HG03432 (cell line): ENCODE measurements at regions not wholly inside any gene's neighbourhood (a gene's known extent, or its start where the extent isn't known, plus 50 kb on each side); places are given as distances from the start of the nearest gene placed in this dataset.

Source experiments
- ATAC-seq: cut with Tn5 transposase; IDR thresholded peaks from one replicate; pipeline ENCODE4 v1.9.1; 2021; ENCODE audit warnings: mild to moderate bottlenecking, moderate library complexity; ENCODE audit not compliant: unreplicated experiment

DNA sequence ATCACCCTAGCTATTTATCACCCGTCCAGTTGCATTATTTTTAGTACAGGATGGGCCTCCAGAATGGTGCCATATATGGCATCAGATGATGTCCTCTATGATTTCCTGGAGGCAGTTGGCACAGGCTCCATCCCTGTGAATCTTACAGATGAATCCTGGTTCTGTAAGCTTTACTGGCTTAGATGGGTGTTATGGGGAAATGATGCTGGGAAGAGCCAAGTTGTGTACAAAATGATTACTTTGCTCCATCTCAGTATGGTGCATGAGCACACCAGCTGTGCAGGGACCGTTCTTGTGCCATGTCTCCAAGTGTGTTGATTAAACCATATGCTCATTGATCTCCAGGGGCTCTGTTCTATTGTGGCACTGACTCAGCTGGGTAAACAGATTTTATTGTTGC is 755.7 kb downstream of the TLR4 start:
- no peak for ATAC-seq

DNA sequence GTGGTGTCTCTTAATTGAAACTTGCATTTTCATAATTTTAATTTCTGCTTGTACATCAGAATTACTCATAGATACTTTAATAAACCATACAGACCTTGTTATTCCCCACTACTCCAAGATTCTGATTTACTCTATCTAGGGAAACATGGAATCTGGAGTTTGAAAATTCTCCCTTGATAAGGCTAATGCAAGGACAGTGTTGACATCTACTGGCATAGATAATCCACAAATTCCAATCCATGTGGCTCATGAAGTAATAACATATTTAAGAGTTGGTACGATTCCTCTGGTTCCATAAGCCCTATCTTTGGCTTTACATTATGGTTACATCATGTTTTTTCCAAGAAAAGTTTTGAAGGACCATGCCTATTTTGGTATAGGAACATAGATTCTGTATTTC is 759.2 kb downstream of the TLR4 start:
- ATAC-seq, result no peak

DNA sequence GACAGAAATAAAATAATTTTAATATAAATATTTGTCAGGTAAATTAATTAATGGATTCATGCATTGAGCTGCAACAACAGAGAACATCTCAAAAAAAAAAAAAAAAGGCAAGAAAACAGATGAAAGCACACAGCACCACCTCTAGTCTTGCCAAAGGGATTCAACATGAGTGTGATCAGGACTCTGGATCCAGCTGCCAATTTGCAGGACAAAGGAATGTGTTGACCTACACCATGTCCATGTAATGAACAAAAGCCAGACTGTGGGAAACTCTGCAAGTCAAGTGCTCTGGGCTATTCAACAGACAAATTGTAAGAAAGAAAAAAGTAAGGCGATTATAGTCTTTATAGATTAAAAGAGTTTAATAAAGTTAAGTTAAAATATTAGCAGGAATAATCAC is 769.3 kb downstream of the TLR4 start:
- ATAC-seq, result no peak

DNA sequence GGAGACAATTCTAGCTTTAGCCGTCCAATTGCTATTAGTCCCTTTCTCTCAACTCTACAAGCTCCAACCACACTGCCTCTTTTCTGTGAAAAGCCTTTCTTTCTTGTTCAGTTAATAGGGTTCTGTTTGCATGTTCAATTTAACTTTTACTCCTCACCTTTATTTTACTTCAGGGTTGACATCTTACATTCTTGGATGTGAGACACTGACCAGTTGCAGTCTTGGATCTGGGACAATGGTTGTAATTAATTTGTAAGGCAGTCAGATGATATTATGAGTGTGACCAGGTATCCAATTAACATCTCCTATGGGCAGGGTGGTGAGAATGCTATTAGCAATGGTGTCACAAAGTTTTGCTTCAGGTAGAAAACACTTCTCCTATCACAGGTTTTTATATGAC is 774.5 kb downstream of the TLR4 start:
- ATAC-seq, result no peak

DNA sequence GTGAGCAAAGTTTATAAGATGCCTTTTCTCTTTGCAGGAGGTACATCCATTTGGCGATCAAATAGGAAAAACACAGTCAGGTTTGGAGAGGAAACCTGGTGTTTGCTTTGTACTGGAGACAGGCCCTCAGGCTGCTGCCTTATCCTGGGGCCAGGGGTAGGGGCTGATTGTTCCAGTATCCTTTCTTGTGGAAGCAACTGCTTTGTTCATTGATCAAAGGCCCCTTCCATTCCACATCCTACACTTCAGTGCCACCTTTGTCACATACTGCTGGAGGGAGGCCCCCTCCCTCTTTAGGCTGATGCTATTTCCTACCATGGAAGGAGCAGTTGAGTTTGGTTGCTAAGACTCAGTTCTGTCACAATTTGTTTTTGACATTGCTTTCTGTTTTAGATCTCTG is 778.1 kb downstream of the TLR4 start:
- no peak for ATAC-seq

DNA sequence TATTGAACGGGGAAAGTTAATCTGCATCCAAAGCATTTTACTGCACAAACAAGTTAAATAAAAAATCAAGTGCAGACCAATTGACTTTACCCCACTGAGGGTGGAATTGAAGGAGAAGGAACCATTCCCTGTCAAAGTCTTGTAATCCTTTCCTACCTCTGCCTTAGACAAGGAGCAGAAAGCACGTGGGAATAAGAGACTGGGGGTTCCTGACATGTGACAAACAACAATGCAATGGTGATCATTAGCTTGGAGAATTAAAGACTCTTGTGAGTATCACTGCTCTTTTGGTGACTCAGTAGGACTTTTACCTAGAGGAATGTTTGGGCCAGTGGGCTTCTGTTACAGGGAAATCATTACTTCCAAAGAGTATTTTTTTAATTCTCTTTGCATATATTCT is 779.5 kb downstream of the TLR4 start:
- no peak for ATAC-seq

DNA sequence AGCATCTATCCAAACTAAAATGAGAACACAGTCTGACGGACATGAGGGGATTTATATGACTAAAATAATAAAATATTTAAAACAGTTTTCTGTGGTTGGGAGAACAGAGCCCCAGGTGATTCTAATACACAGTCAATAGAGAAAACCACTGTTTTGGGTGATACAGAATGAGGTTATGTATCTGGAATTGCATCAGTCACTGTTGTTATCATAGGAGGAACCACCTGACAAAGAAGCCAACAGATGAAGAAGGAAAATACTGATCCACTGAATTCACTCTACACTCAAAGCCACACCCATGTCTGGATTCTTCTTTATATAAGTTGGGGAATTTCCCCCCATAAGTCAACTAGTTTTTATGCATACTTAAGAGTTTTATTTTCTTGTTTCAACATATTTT is 799.0 kb downstream of the TLR4 start:
- no peak for ATAC-seq

DNA sequence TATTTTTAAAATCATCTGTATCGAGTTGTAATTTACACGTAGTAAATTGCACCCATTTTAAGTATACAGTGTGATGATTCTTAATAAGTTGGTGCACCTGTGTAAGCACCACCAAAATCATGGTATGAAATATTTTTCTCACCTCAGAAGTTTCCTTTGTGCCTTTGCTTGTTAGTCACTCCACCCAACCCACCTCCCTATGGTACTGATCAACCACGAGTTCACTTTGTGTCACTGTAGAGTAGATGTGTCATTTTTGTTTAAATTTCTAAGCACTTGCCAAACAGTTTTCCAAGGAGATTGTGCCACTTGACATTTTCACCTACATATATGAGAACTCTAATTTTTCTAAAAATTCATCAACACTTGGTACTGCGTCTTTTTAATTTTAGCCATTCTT is 806.5 kb downstream of the TLR4 start:
- ATAC-seq, result no peak

DNA sequence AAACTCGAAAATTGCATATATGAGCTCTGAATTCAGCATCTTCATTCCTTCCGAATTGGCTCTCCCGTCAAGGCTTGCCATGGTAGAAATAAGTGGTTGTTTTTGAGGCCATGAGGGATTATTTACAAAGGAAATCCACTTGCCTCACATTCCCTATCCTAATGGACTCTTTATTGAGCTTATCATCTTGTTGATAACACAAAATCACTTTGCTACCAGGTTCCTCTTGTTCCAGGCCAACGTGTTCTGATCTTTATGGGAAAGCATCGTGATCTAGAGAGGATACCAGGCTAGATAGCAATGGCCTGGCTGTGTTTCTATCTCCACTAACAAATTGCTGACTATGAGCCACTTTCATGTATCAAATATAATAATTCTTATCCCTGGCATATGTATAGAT is 811.7 kb downstream of the TLR4 start:
- ATAC-seq, result no peak

DNA sequence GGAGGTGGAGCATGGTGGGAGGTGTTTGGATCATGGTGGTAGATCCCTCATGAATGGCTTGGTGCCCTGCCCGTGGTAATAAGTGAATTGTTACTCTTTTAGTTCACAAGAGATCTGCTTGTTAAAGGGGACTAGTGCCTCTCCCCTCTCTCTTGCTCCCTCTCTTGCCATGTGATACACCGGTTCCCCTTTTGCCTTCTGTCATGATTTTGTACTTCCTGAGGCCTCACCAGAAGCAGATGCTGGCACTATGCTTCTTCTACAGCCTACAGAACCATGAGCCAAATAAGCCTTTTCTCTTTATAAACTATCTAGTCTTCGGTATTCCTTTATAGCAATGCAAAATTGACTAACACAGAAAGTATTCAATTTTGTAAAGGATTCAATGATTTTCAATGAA is 817.1 kb downstream of the TLR4 start:
- ATAC-seq, result no peak

DNA sequence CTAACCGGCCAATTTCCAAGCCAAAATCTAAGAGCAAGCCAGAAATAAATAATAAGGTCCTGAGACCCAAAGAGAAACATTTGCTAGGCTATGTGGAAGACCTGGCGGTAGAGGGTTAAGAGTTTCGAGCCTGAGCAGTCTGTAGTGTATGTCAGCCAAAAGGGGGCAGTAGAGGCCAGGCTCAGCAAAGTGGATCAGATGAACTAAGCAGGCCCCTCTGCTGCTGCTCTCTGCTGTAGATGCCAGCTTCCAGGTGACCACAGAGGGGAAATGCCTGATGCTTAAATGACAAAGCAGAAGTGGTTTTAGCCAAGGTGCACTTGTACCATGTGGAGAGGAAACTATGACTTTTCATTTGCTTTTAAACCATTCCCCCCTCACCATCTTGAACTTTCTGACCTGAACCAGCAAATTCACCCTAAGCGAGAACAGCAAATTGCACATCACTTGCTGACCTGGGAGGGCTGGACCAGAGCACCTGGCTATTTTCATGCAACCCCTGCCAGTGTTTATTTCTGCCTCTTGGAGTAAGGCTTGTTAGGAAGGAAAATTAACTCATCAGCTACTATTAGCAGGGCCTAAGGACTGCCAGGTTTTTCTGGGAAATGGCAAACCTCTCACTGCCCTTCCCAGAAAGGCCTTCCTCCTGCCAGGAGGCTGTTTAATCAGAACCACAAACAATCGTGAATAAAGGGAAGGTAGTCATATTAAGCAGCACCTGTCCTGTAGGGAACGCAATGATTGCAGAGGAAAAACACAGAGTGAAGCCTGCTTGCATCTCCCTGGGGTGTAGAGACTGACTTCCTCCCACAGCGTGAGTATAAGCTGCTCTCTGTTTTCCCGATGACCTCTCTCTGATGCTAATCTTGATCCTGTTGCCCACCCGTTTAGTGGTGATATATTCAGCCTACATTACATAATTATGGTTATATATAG is 818.2 kb downstream of the TLR4 start:
- ATAC-seq, result peak; percentile 99

DNA sequence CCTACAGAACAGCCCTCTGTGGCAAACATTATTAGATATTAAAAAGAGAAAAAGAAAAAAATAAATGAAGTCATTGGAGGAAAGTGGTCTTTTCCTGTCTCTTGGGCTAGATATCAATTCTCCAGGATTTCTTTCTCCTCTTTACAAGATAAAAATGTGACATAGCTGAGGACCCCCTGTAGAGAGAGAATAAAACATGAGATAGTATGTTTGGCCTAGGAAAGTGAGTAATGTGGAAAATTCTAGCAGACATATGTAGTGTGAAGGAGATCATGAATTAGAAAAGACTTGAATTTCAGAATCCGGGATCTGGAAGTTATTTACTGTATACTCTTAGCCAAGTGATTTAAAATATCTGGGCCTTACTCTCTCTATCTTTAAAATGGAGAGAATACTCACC is 823.1 kb downstream of the TLR4 start:
- ATAC-seq, result no peak

DNA sequence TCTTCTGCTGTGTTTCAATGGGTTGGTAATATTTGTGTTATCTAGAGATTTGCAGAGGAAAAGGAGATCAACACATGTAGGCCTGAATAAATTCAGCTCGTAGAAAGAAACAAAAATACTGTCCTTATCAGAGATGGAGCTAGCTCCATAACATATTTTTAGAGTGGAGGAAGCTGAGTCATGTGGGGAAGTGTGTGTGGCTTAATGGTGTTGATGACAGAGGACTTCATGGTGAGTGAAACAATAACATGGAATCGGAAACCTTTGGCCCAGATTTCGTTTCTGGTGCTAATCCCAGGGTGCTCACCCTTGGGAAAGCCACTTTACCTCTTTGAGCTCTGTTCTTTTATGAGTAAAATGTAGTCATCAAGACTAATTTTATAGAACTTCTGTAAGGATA is 825.0 kb downstream of the TLR4 start:
- peak; percentile 78 for ATAC-seq

DNA sequence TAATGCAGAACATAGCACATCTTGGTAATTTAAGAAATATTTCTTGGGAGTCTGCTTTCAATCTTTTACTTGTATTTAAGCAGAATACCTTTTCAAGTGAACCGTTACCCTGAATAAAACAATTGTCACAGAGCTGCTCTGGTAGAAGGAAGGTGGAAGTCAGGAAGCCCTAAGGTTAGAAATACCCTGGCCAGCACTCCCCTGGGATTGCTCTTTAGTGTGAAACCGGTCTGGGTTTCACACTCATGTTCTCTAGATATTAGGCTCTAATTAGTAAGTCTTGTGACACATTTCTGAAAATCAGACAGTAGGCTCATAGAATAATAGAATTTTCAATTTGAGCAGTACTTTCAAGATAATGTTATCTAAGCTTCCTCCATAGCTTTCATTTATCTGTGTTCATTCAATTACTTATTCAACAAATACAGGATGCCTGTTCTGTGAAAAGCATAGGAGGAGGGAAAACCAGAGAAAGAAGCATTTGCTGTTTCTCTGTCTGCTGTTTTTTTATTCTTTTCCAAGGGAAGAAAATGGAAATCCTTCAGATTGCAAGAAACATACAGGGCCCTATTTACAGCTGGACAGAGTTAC is 825.5 kb downstream of the TLR4 start:
- ATAC-seq, result peak; percentile 97

DNA sequence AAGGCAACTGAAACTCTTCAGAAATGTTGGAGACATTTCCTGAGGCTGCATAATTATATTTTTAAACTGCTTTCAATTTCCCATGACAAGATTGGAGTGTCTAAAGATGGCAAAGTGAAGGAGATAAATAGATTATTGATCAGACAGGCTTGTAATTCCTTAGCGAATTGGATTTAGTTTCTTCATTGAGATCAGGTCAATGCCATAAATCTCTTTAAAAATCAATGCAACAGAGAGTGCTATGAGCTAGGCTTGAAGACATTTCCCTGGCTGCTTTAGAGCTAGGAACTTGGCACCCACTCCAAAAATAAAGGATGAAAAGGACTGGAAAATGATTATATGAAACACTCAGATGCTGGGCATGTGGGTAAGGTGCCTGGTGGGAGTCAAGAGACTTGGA is 828.4 kb downstream of the TLR4 start:
- ATAC-seq, result no peak

DNA sequence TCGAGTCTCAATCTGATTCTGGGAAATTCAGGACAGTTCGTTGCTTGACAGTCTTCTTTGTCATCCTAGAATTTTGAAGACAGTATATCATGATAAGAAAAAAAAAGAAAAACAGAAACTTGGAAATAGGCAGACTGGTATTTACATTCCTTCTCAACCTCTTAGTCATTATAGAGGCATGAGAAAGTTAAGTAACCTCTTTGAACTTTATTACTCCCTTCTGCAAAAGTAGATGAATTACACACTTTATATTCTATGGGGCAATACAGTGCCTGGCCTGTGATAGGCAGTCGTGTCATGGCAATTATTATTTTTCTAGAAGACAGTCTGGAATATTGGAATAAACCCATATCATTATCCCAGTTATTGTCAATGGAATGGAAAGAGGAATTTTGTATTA is 828.9 kb downstream of the TLR4 start:
- ATAC-seq, result no peak

DNA sequence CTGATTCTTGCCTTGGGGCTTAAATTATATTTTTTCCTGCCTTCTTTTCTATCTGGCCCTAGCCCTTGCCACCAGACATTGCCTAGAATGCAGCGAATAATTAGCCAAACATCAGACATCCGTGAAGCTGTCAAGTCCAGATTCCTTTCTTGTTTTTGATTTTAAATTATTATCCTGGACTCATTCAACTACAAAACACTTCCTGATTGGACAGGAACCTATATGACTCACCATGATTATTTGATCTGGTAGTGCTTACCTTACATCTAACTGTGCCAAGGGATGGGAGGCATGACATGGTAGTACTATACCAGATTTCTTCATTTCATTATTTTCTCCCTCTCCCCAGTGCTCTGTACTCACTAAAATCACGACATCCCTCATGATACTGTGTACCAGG is 829.6 kb downstream of the TLR4 start:
- ATAC-seq, result no peak

DNA sequence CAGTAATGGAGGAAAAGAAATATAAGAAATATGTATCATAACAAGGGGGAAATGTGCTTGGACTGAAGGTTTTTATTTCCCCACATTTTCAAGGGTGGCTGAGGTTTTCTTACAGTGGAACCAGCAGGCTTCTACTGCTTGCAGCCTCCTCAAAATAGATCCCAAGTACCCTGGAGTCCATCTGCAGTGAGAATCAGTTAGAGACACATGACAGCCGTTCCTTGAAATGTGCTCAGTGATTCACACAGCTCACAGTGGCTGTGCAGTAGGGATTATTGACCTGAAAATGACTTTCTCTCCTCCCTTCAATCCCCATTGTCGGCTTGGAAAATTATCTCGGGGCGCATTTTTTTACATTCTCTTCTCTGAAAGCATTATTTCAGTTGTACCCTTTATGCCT is 832.0 kb downstream of the TLR4 start:
- ATAC-seq, result no peak

DNA sequence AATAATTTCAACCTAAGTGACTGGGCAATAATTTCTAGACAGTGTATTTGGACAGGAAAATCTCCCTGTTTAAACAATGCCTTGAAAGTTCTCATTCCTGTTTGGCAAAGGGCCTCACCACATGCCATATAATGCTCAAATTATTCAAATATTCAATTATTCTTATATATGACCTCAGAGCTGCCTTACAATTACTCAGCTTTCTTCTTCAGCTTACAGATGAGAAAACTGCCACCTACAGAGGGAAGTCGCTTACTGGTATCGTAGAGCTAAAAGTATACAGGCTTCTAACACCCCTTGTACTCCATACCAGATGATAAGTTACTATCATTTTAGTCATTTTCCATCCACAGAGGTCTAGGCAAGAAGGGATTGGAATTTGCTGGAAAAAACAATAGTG is 830.3 kb downstream of the BRINP1 start:
- ATAC-seq, result no peak

DNA sequence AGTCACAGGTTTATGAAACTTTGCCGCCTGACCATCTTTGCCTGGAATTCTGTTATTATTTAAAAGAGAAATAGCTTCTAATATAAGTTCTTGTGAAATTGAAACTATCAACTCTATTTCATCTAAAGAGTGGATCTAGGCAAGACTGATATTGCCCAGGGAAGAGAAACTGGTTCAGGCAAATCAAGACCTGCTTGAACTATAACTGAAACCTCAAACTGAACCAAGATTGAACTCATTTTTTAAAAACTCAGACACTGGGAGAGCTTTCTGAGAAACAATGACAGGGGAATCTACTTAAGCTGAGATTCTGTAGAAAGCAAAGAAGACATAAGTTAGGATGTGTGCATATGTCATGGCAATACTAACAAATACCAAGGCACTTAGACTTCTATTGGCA is 815.8 kb downstream of the BRINP1 start:
- ATAC-seq, result no peak

DNA sequence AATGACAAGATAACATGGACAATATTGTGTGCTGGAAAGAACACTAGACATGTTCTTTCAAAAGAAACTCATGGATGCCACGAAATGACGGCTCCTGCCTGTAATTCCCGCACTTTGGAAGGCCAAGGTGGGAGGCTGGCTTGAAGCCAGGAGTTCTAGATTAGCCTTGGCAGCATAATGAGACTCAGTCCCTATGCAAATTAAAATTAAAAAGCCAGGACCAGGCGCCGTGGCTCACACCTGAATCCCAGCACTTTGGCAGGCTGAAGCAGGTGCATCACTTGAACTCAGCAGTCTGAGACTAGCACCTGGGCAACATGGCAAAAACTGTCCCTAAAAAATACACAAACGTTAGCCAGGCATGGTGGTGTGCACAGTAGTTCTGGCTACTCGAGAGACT is 814.2 kb downstream of the BRINP1 start:
- no peak for ATAC-seq

DNA sequence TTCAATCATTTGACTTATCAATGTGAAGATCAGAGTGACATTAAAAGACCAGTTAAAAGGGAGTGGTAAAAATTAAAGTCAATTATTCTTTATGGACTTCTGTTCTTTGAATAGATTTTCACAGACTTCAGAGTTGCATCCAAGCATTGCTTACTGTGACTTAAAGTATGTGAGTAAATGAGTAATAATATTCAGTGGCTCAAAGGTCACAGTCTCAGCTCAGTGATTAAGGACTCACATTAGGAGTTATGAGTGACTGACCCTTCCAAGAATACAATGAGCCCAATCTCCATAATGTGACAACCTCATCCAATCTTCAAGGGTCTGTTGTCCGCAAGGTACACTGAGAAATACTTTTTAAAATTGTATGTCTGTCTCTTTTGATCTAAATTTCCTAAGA is 811.2 kb downstream of the BRINP1 start:
- ATAC-seq, result no peak

DNA sequence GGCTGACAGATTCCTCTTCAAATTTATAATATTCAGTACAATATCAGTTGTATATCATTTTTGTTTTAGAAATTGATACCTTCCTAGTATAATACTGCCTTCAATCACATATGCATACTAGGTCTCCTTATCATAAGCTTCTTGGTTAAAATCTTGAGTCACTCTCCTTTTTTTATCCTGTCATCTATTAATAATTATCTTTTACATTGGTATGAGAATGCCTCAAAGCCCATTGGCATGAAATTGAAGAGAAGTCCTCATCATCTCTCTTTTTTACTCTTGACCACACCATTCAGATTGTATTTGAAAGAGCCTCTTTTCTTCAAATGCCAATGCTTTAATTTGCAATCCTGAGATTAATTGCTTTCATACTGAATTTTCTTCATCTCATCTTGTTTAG is 810.3 kb downstream of the BRINP1 start:
- ATAC-seq, result no peak
